ENCODE measurements at regions not wholly inside any gene's neighbourhood (a gene's known extent, or its start where the extent isn't known, plus 50 kb on each side); places are given as distances from the start of the nearest gene placed in this dataset.

- no peak for TF ChIP-seq EZH2 (IDR thresholded peaks at IDR 0.05; ENCODE audit: borderline replicate concordance, insufficient read depth, low read depth, low read length, poor library complexity, severe bottlenecking)
- TF ChIP-seq, protein P1, sequence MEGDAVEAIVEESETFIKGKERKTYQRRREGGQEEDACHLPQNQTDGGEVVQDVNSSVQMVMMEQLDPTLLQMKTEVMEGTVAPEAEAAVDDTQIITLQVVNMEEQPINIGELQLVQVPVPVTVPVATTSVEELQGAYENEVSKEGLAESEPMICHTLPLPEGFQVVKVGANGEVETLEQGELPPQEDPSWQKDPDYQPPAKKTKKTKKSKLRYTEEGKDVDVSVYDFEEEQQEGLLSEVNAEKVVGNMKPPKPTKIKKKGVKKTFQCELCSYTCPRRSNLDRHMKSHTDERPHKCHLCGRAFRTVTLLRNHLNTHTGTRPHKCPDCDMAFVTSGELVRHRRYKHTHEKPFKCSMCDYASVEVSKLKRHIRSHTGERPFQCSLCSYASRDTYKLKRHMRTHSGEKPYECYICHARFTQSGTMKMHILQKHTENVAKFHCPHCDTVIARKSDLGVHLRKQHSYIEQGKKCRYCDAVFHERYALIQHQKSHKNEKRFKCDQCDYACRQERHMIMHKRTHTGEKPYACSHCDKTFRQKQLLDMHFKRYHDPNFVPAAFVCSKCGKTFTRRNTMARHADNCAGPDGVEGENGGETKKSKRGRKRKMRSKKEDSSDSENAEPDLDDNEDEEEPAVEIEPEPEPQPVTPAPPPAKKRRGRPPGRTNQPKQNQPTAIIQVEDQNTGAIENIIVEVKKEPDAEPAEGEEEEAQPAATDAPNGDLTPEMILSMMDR (IDR thresholded peaks at IDR 0.05) = no peak
Observed at GRCh38 chr3:76653640-76654251, 386.2 kb upstream of the ROBO2 start.
